Upper lobe of left lung (tissue), 4 donors: ENCODE measurements at regions not wholly inside any gene's neighbourhood (a gene's known extent, or its start where the extent isn't known, plus 50 kb on each side); places are given as distances from the start of the nearest gene placed in this dataset.

ENCODE experiments used
- CTCF ChIP-seq, 6 experiments: fragments of 450-650 bp in 4 of 6; fragments of 200-600 bp in 2 of 6; sonication (generic) in 2 of 6; IDR thresholded peaks; one replicate each; pipeline ENCODE4 v1.5.1; 2016 to 2019; ENCODE audit warnings: antibody characterized with exemption in 6 of 6
- EP300 ChIP-seq, 4 donors: sonication (generic); formaldehyde crosslinking; IDR thresholded peaks; one replicate each; pipeline ENCODE4 v1.5.1; 2017; ENCODE audit warnings: antibody characterized with exemption in 4 of 4, control low read depth in 2 of 4

- TF ChIP-seq CTCF (IDR thresholded peaks at IDR 0.05) = no peak
- no peak for TF ChIP-seq EP300 (IDR thresholded peaks at IDR 0.05)
Observed at GRCh38 chr2:41993435-41993925, 54.3 kb upstream of the PKDCC start.
